SKM-1 (cell line): ENCODE measurements at regions not wholly inside any gene's neighbourhood (a gene's known extent, or its start where the extent isn't known, plus 50 kb on each side); places are given as distances from the start of the nearest gene placed in this dataset.
"Not testable (repeated sequence)": the region's sequence is repeated elsewhere in the genome, so short reads cannot be mapped to it uniquely, and the experiment has no call there.

ENCODE experiments used
- DNase-seq: peaks from one replicate; lab custom pipeline; 2025; ENCODE audit not compliant: unreplicated experiment; lab: John Stamatoyannopoulos, UW

DNA sequence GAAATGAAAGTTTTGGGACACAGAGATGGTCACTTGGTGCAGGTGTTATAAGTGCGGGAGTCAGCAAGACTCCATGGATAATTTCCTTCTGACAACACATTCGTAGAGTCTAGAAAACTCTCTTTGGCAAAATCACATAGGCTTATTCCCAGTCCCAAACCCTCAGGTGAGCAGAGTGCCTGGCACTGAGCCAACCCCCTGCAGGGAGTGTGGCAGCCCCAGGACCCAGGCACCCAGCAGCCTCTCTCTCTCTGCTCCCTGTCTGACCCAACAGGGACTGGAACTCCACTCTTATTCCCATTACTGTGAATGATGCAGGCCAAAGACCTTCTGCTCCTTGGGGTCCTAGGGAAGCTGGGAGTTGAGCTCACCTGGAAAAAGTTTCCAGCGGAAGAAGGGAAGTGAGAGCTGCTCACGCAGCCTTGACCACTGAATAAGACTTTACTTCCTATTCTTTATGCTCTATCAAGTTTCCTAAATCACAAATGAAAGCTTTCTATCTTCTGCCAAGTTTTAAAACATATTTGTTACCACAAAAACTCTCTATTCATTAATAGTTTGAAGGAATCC lies 132.6 kb upstream of the ETV3 start:
- DNase-seq, result no peak

GRCh38 chr1:157269656-157270375 lies 131.6 kb upstream of the ETV3 start:
- DNase-seq, result no peak

GRCh38 chr1:157262891-157263290 lies 124.7 kb upstream of the ETV3 start:
- DNase-seq, result no peak

- no peak for DNase-seq
Observed at GRCh38 chr1:157262422-157262821, 124.2 kb upstream of the ETV3 start.

DNA sequence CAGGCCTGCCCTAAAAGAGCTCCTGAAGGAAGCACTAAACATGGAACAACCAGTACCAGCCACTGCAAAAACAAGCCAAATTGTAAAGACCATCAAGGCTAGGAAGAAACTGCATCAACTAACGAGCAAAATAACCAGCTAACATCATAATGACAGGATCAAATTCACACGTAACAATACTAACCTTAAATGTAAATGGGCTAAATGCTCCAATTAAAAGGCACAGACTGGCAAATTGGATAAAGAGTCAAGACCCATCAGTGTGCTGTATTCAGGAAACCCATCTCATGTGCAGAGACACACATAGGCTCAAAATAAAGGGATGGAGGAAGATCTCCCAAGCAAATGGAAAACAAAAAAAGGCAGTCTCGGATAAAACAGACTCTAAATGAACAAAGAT lies 117.7 kb upstream of the ETV3 start:
- DNase-seq, result not testable (repeated sequence)

DNA sequence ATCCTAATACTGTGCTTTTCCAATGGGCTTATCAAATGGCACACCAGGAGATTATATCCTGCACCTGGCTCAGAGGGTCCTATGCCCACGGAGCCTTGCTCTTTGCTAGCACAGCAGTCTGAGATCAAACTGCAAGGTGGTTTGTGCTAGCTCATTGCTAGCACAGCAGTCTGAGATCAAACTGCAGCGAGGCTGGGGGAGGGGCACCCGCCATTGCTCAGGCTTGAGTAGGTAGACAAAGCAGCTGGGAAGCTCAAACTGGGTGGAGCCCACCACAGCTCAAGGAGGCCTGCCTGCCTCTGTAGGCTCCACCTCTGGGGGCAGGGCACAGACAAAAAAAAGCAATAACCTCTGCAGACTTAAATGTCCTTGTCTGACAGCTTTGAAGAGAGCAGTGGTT lies 116.0 kb upstream of the ETV3 start:
- DNase-seq, result not testable (repeated sequence)

DNA sequence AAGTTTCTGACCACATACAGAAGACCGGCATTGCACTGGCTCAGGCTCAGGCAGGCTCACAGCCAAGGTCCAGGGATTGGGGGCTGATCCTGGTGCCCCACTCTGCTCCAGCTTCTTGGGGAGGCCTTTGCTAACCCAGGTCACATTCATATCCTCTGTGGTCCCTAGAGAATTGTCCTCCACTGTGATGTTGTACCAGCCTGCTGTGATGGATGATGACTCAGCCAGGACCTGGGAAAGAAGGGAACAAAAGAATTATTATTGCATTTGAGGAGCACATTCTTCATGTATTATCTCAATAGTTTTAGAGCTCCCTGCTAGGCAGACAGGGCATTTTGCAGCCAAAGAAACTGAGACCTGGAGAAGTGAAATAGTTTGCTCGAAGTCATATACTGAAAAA lies 114.3 kb upstream of the ETV3 start:
- DNase-seq, result no peak

DNA sequence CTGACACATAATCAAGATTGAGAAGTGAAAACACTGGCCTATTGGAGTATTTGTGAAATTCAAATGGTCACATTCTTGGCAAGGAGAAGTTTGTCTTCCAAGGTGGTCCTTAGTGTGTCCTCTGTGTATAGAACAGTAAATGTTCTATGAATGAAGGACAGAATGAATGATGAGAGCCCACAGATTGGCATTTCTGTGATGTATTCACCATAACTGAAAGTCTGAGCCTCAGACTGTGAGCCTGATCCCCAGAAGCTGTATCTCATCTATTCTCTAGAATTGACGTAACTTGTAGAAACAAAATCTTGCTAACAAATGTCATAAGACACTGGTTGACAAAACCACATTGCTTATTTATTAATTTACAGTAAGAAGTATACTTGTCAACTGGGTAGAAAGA lies 111.5 kb upstream of the ETV3 start:
- DNase-seq, result no peak

DNA sequence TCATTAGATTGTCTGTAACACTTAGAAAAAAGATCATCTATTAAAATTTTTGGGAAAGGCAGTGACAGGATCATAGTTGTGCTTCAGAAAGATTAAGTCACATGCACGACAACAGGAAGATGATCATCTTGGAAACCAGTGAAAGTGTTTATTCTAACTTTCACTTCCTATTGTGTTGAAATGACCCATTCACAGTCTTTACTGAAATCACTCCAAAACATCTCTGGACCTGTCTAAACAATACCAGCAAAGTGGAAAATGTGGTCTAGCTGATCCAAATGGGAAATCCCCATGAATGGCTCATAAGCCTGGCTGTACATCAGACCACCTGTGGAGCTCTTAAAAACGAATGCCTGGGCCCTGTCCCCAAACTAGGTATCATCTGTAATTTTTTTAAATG lies 111.1 kb upstream of the ETV3 start:
- DNase-seq, result no peak

GRCh38 chr1:157247764-157248049 lies 109.5 kb upstream of the ETV3 start:
- DNase-seq, result not testable (repeated sequence)

GRCh38 chr1:157247005-157247763 lies 109.0 kb upstream of the ETV3 start:
- no peak for DNase-seq

DNA sequence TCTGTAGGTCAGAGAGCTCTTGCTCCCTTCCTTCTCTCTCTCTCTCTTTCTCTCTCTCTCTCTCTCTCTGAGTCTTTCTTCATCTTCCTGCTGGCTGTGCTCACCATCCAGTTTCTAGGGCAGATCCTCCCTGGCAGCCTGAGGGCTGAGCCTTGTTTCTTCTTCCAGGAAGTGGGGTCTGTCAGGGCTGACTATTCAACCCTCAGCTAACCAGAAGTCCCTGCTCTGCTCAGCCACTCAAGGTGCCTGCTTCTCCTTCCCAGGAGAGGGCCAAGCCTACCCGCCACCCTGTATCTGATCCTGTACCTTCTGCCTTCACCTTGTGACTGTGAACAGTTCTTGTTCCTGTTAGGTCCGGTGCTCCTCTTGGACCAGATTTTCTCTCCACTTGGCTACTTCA lies 107.6 kb upstream of the ETV3 start:
- no peak for DNase-seq

DNA sequence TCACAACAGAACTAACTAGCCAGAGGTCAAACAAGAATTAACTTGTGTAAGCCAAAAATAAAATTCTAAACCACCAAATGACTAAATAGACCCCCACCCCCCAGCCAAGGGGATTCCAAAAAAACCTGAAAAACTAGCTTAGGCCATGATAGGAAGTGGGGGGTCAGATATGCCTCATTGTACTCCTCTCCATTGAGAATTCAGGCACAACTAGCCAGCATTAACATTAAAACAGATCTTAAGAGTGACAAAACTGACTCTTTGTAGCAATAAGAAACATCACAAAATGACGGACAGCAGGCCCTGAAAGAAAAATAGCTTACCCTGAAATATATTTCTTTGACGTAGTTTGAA lies 103.0 kb upstream of the ETV3 start:
- no peak for DNase-seq

GRCh38 chr1:157240495-157241184 lies 102.4 kb upstream of the ETV3 start:
- DNase-seq, result no peak

DNA sequence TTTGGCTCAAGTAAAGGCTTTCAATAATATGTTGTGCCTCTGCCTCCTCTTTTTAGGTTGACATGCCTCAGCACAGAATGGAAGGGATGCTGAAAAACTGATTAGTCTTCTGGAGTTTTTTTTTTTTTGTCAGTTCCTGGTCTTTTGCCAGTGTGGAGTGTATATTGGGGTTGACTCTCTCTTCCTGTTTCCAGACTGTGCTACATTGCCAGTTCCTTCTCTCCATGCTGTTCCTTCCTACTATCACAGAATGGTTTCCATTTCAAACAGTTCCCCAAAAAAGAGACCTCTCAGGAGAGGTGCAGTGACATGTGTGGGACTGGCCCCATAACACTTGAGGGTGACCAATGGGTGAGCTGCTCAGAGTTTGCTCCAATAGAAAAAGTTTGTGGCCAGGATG lies 101.7 kb upstream of the ETV3 start:
- DNase-seq, result no peak

GRCh38 chr1:157238585-157238984 lies 100.4 kb upstream of the ETV3 start:
- DNase-seq, result no peak

DNA sequence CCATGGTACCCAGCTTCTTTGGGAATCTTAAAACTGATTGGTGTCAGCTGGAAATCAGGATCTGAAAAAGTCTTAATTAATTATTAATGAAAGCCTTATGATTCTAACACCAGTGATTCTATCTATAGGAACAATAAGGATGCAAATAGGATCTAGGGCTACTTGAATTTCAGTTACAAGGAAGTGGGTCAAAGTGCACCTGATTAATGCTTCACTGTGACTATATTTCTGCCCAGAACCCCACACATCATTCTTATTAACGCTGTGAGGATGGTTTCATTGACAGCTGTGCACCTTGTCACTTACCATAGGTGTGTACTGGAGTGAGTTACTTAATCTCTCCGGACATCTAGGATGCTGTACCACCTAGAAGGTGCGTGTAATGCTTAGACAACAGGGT lies 99.8 kb upstream of the ETV3 start:
- no peak for DNase-seq

DNA sequence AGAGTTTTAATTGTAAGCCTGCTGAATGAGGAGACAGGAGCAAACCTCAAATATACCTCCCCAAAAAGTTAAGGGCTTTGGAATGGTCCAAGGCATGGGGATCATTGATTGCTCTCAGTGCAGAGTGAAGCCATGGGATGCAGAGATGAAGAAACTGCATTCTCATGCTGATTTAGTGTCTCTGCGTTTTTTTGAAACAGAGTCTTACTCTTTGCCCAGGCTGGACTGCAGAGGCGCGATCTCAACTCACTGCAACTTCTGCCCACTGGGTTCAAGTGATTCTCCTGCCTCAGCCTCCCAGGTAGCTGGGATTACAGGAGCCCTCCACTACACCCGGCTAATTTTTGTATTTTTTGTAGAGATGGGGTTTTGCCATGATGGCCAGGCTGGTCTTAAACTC lies 99.3 kb upstream of the ETV3 start:
- no peak for DNase-seq

- no peak for DNase-seq
Observed at GRCh38 chr1:157236072-157236471, 97.9 kb upstream of the ETV3 start.

GRCh38 chr1:157235307-157235706 lies 97.1 kb upstream of the ETV3 start:
- DNase-seq, result no peak

DNA sequence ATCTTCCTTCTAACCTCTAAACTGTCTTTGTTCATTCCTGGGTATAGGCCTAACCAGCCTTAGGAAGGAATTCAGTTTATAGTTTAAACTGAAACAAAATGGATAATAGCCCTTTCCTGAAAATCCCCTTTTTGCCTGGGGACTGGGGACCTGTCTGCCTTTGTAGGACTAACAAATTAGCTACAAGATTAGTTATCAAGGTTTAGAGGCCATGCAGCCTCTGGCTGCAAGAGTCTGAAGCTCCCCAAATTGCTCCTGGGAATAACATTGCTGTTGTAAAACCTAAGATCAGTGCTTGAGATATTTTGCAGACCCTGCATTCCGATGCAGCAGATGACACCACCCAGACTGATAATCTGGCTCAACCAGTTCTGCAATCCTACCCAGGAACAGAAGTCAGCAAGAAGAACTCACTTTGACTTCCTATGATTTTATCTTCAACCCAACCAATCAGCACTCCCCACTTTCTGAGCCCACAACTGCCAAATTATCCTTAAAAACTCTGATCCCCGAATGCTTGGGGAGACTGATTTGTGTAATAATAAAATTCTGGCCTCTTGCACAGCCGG lies 96.6 kb upstream of the ETV3 start:
- no peak for DNase-seq

- DNase-seq, result no peak
Observed at GRCh38 chr1:157233131-157233530, 94.9 kb upstream of the ETV3 start.
